Lung (tissue), 11 donors: ENCODE measurements at regions not wholly inside any gene's neighbourhood (a gene's known extent, or its start where the extent isn't known, plus 50 kb on each side); places are given as distances from the start of the nearest gene placed in this dataset.

ENCODE experiments used
- ATAC-seq: fragments of 200-7000 bp; cut with Tn5 transposase; one replicate; pipeline ENCODE4 v1.9.1; 2020; ENCODE audit warnings: moderate number of reproducible peaks; ENCODE audit not compliant: insufficient read depth, low FRiP score
- DNase-seq, 3 donors: peaks; one replicate each; pipeline ENCODE4 v3.0.0-alpha.2; 2013 to 2017
- H3K27ac ChIP-seq, 2 donors: one replicate each; pipeline ENCODE4 v1.5.1; 2013; ENCODE audit warnings: mild to moderate bottlenecking in 2 of 2, moderate library complexity in 2 of 2, control low read depth in 1 of 2, inconsistent platforms in 1 of 2, low read depth in 1 of 2, low read length in 1 of 2
- H3K27me3 ChIP-seq, 3 donors: one replicate each; pipeline ENCODE4 v1.5.1; 2013; ENCODE audit warnings: low read length in 2 of 3; ENCODE audit not compliant: control insufficient read depth in 3 of 3, insufficient read depth in 3 of 3
- H3K36me3 ChIP-seq, 4 donors: one replicate each; pipeline ENCODE4 v1.5.1; 2013; ENCODE audit warnings: low read length in 4 of 4, mild to moderate bottlenecking in 1 of 4, moderate library complexity in 1 of 4; ENCODE audit not compliant: control insufficient read depth in 4 of 4, insufficient read depth in 4 of 4
- H3K4me1 ChIP-seq, 5 donors: one replicate each; pipeline ENCODE4 v1.5.1; 2013; ENCODE audit warnings: low read length in 5 of 5, mild to moderate bottlenecking in 2 of 5, moderate library complexity in 1 of 5; ENCODE audit not compliant: control insufficient read depth in 5 of 5, insufficient read depth in 5 of 5
- H3K4me3 ChIP-seq: one replicate; pipeline ENCODE4 v1.5.1; 2013; ENCODE audit warnings: mild to moderate bottlenecking, control low read depth, moderate library complexity
- H3K9ac ChIP-seq, 2 donors: one replicate each; pipeline ENCODE4 v1.5.1; 2013; ENCODE audit warnings: low read length in 2 of 2, control low read depth in 1 of 2; ENCODE audit not compliant: insufficient read depth in 1 of 2
- H3K9me3 ChIP-seq, 4 donors: one replicate each; pipeline ENCODE4 v1.5.1; 2013; ENCODE audit warnings: low read length in 3 of 4, mild to moderate bottlenecking in 1 of 4, moderate library complexity in 1 of 4; ENCODE audit not compliant: control insufficient read depth in 4 of 4, insufficient read depth in 3 of 4
- CTCF ChIP-seq: IDR thresholded peaks from 2 replicates; pipeline ENCODE4 v1.5.1; 2012; ENCODE audit warnings: mild to moderate bottlenecking; ENCODE audit errors: control extremely low read depth, extremely low read depth
- WGBS, 2 donors: extraction: QIAGEN DNeasy Blood & Tissue Kit; methylation state at CpG; one replicate each; pipeline ENCODE4 v1.1.7; 2013; 5-methylcytosine and 5-hydroxymethylcytosine counted together
- donor health status: control.
- donor health status: control.
- donor health status: Bipolar disorder and iron deficiency.
- donor health status: healthy.
- donor health status: DM: yes; HTN: yes; CAD: no.

DNA sequence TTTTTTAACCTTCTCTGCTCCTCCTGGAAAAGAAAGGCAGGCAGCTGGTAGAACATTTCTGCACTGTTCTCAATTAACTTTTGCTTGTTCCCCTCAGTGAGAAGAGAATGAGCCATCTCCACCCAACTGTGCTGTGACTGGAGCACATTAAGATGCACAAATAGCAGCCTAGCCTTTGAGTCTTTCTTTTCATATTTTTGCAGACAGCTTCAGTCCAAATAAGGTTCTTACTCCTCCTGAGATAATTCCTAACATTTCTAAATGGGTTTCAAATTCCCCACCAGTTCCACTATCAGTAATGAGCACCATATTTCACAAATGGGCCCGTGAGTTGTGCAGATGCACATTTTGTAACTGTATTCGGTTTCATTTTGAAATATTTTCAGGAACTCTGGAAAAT is 118.6 kb downstream of the SPCS3 start:
- no peaks in the 10 kb centered on the region for H3K9me3 ChIP-seq
- H3K27me3 ChIP-seq: no peaks in the 10 kb centered on the region
- no peak for TF ChIP-seq CTCF
- 86 to 90% methylated on average over 2 of the region's 2 CpGs for WGBS, 2 donors
- no peak overlapping the region for H3K9ac ChIP-seq
- H3K4me1 ChIP-seq: no peaks in the 10 kb centered on the region
- H3K4me3 ChIP-seq: no peak overlapping the region
- H3K36me3 ChIP-seq: no peaks in the 10 kb centered on the region
- DNase-seq (no peak), ATAC-seq (no peak)
- H3K27ac ChIP-seq: no peak overlapping the region

GRCh38 chr4:176439611-176440010 is 119.8 kb downstream of the SPCS3 start:
- ATAC-seq: no peak

GRCh38 chr4:176440698-176441097 is 120.9 kb downstream of the SPCS3 start:
- Histone ChIP-seq H3K27ac (no peak overlapping the region), H3K9ac (no peak overlapping the region), H3K4me1 (no peaks in the 10 kb centered on the region), H3K4me3 (no peak overlapping the region), H3K36me3 (no peaks in the 10 kb centered on the region), H3K9me3 (no peaks in the 10 kb centered on the region), H3K27me3 (no peaks in the 10 kb centered on the region)
- ATAC-seq (no peak), DNase-seq (no peak)
- no peak for TF ChIP-seq CTCF
- WGBS, 2 donors: 87 to 89% methylated on average over 1 of the region's 1 CpG

More at GRCh38 chr4:176439611-176440010, 119.8 kb downstream of the SPCS3 start:
- no peaks in the 10 kb centered on the region for H3K36me3 ChIP-seq
- 32 to 46% methylated on average over 2 of the region's 2 CpGs for WGBS, 2 donors
- no peak for DNase-seq
- H3K9me3 ChIP-seq: no peaks in the 10 kb centered on the region
- no peak for TF ChIP-seq CTCF
- H3K27ac ChIP-seq: no peak overlapping the region
- no peak overlapping the region for H3K9ac ChIP-seq
- no peak overlapping the region for H3K4me3 ChIP-seq
- no peaks in the 10 kb centered on the region for H3K4me1 ChIP-seq
- H3K27me3 ChIP-seq: no peaks in the 10 kb centered on the region

- Histone ChIP-seq H3K4me1 (no peaks in the 10 kb centered on the region), H3K27me3 (no peaks in the 10 kb centered on the region), H3K9me3 (no peaks in the 10 kb centered on the region), H3K9ac (no peak overlapping the region), H3K27ac (no peak overlapping the region), H3K36me3 (no peaks in the 10 kb centered on the region), H3K4me3 (no peak overlapping the region)
- ATAC-seq (no peak), DNase-seq (no peak)
- TF ChIP-seq CTCF: no peak
- 90 to 93% methylated on average over 2 of the region's 2 CpGs for WGBS, 2 donors
Measured at GRCh38 chr4:176441594-176441993, 121.8 kb downstream of the SPCS3 start.
